ENCODE measurements at regions not wholly inside any gene's neighbourhood (a gene's known extent, or its start where the extent isn't known, plus 50 kb on each side); places are given as distances from the start of the nearest gene placed in this dataset.

GRCh38 chr21:28604946-28605537 lies 387.6 kb downstream of the LTN1 start:
- 63 to 73% methylated on average over 3 of the region's 3 CpGs for WGBS, 2 donors (ENCODE audit: low coverage in 1 of 2)
- intact Hi-C loops (cut with DNase I; ENCODE audit: low total_unique reads), result no loop called here
- TF ChIP-seq POLR2AphosphoS5 (IDR thresholded peaks at IDR 0.05) (no peak), POLR2A (IDR thresholded peaks at IDR 0.05) (no peak), CTCF (IDR thresholded peaks at IDR 0.05) (no peak), EP300 (IDR thresholded peaks at IDR 0.05; ENCODE audit: low read depth) (no peak)
- in situ Hi-C loops (cut with MboI; ENCODE audit: low pct_ligation_motif_present in 1 of 4, low pct_unique_long_range_greater_than_20kb in 1 of 4, low sequenced_read_pairs in 3 of 4), result no loop called here
- no peak for DNase-seq
- Histone ChIP-seq H3K36me3 (no peaks in the 10 kb centered on the region), H3K27ac (no peak overlapping the region), H3K4me3 (no peak overlapping the region), H3K9me3 (peaks cover 4 to 5% of the 10 kb centered on the region in 2 donors), H3K4me1 (no peaks in the 10 kb centered on the region), H3K27me3 (no peaks in the 10 kb centered on the region)

GRCh38 chr21:28602546-28602945 lies 390.1 kb downstream of the LTN1 start:
- in situ Hi-C loops (cut with MboI; ENCODE audit: low pct_ligation_motif_present in 1 of 4, low pct_unique_long_range_greater_than_20kb in 1 of 4, low sequenced_read_pairs in 3 of 4), result no loop called here
- Histone ChIP-seq H3K9me3 (peaks cover 8% of the 10 kb centered on the region in 2 donors), H3K27me3 (no peaks in the 10 kb centered on the region), H3K27ac (no peak overlapping the region), H3K4me3 (no peak overlapping the region), H3K4me1 (no peaks in the 10 kb centered on the region), H3K36me3 (no peaks in the 10 kb centered on the region)
- TF ChIP-seq EP300 (IDR thresholded peaks at IDR 0.05; ENCODE audit: low read depth) (no peak), POLR2A (IDR thresholded peaks at IDR 0.05) (no peak), POLR2AphosphoS5 (IDR thresholded peaks at IDR 0.05) (no peak), CTCF (IDR thresholded peaks at IDR 0.05) (no peak)
- DNase-seq, result no peak
- intact Hi-C loops (cut with DNase I; ENCODE audit: low total_unique reads), result no loop called here

DNA sequence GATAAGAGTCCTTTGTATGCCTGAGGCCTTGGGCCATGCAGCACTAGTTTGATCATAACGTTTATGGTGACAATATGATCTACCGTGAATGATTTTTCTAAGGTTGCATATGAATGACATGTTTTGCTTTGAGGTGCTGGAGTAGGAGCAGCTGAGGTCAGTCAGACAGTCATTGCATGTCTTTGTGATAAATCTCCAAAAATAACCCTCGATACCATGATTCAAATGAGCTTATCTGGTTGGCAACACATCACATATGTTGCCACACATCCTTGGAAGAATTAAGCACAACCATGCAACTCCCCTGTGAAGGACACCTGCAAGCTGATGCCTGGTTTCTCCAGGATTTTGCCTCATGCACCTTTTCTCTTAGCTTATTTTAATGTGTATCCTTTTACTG lies 394.5 kb downstream of the LTN1 start:
- Histone ChIP-seq H3K4me3 (no peak overlapping the region), H3K27me3 (no peaks in the 10 kb centered on the region), H3K9me3 (peaks cover 8% of the 10 kb centered on the region in 2 donors), H3K27ac (no peak overlapping the region), H3K36me3 (no peaks in the 10 kb centered on the region), H3K4me1 (no peaks in the 10 kb centered on the region)
- 95% methylated on average over 3 of the region's 3 CpGs; no CpG with 5 or more reads in 1 of the 2 donors for WGBS, 2 donors (ENCODE audit: low coverage in 1 of 2)
- TF ChIP-seq POLR2AphosphoS5 (IDR thresholded peaks at IDR 0.05) (no peak), POLR2A (IDR thresholded peaks at IDR 0.05) (no peak), CTCF (IDR thresholded peaks at IDR 0.05) (no peak), EP300 (IDR thresholded peaks at IDR 0.05; ENCODE audit: low read depth) (no peak)
- in situ Hi-C loops (cut with MboI; ENCODE audit: low pct_ligation_motif_present in 1 of 4, low pct_unique_long_range_greater_than_20kb in 1 of 4, low sequenced_read_pairs in 3 of 4) (no loop called here), intact Hi-C loops (cut with DNase I; ENCODE audit: low total_unique reads) (no loop called here)
- no peak for DNase-seq

GRCh38 chr21:28592205-28592865 lies 400.3 kb downstream of the LTN1 start:
- no peaks in the 10 kb centered on the region for H3K9me3 ChIP-seq
- WGBS, 2 donors (ENCODE audit: low coverage in 1 of 2), result 67 to 83% methylated on average over 6 of the region's 6 CpGs
- in situ Hi-C loops (cut with MboI; ENCODE audit: low pct_ligation_motif_present in 1 of 4, low pct_unique_long_range_greater_than_20kb in 1 of 4, low sequenced_read_pairs in 3 of 4), result no loop called here

More at GRCh38 chr21:28592205-28592865, 400.3 kb downstream of the LTN1 start:
- intact Hi-C loops (cut with DNase I; ENCODE audit: low total_unique reads), result no loop called here
- Histone ChIP-seq H3K4me3 (no peak overlapping the region), H3K36me3 (no peaks in the 10 kb centered on the region), H3K4me1 (no peaks in the 10 kb centered on the region), H3K27ac (no peak overlapping the region), H3K27me3 (no peaks in the 10 kb centered on the region)
- DNase-seq, result no peak
- no peak for TF ChIP-seq POLR2A (IDR thresholded peaks at IDR 0.05)
- no peak for TF ChIP-seq EP300 (IDR thresholded peaks at IDR 0.05; ENCODE audit: low read depth)
- TF ChIP-seq CTCF (IDR thresholded peaks at IDR 0.05), result no peak

Data from transverse colon (tissue), 4 donors.